OCI-LY7 (cell line): ENCODE measurements at regions not wholly inside any gene's neighbourhood (a gene's known extent, or its start where the extent isn't known, plus 50 kb on each side); places are given as distances from the start of the nearest gene placed in this dataset.

Experiments used
- CTCF ChIP-seq: fragments of 200-600 bp; sonication (generic); conservative IDR thresholded peaks from 2 replicates; pipeline ENCODE4 v1.5.1; 2014; ENCODE audit warnings: mild to moderate bottlenecking, antibody characterized with exemption, low read length, moderate library complexity, mixed read lengths
- EZH2phosphoT487 ChIP-seq: fragments of 200-600 bp; sonication (generic); IDR thresholded peaks from 2 replicates; pipeline ENCODE4 v1.6.1; 2018; ENCODE audit warnings: low read depth, borderline replicate concordance, mild to moderate bottlenecking, mixed run types, antibody characterized with exemption, low read length, moderate library complexity, mixed read lengths

GRCh38 chr2:10971161-10971887, 59.6 kb downstream of the KCNF1 start:
- TF ChIP-seq CTCF (no peak), EZH2phosphoT487 (no peak)
